ENCODE measurements at regions not wholly inside any gene's neighbourhood (a gene's known extent, or its start where the extent isn't known, plus 50 kb on each side); places are given as distances from the start of the nearest gene placed in this dataset.

GRCh38 chr3:115436767-115437301 is 186.5 kb upstream of the GAP43 start:
- H3K4me3 Mint-ChIP-seq (ENCODE audit: low read depth), result no peak overlapping the region
- H3K27me3 Mint-ChIP-seq, result no peaks in the 10 kb centered on the region
- no peaks in the 10 kb centered on the region for H3K9me3 Mint-ChIP-seq (ENCODE audit: low read depth)
- H3K36me3 Mint-ChIP-seq (ENCODE audit: insufficient read depth), result no peaks in the 10 kb centered on the region
- TF ChIP-seq CTCF (IDR thresholded peaks at IDR 0.05; ENCODE audit: unreplicated experiment), result no peak
- H3K4me1 Mint-ChIP-seq (ENCODE audit: low read depth), result no peaks in the 10 kb centered on the region
- no peak overlapping the region for H3K27ac Mint-ChIP-seq
- DNase-seq (ENCODE audit: low spot score, unreplicated experiment), result no peak

DNA sequence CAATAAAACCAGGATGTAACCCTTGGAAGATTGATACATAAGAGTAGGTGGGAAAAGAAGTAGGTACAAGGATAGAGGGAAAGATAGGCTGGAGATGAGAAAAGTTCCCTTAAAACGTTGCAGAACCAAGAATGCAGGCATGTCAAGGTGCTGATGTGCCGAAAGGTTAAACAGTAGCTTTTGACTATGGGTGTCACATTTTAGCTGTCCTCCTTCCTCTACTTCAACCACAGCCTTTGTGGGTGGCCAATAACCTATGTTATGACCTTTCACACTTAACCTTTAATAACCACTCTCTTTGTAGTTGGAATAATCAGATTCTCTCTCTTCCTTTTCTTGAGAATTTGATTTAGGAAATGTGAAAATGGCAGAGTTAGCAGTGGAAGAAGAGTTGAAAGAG is 184.5 kb upstream of the GAP43 start:
- H3K9me3 Mint-ChIP-seq (ENCODE audit: low read depth), result no peaks in the 10 kb centered on the region

DNA sequence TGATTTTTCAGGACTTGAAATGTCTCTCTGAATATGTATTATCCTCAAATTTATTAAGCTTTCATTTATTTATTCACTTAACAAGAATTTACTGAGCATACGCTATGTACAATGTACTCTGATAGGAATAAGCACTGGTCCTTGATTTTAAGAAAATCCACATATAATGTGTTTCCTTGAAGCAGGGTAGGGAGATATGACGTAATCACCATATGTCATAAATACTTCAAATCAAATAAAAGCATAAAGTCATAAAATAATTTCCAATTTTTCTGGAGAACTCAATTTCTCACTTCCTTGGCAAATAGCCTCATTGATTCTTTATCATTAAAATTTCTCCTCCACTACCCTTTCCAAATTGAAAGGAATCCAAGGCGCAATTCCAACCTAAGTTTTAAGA is 177.8 kb upstream of the GAP43 start:
- no peak overlapping the region for H3K4me3 Mint-ChIP-seq (ENCODE audit: low read depth)
- no peaks in the 10 kb centered on the region for H3K27me3 Mint-ChIP-seq
- no peak overlapping the region for H3K27ac Mint-ChIP-seq
- no peak for TF ChIP-seq CTCF (IDR thresholded peaks at IDR 0.05; ENCODE audit: unreplicated experiment)
- no peaks in the 10 kb centered on the region for H3K9me3 Mint-ChIP-seq (ENCODE audit: low read depth)
- H3K4me1 Mint-ChIP-seq (ENCODE audit: low read depth), result no peaks in the 10 kb centered on the region
- no peaks in the 10 kb centered on the region for H3K36me3 Mint-ChIP-seq (ENCODE audit: insufficient read depth)
- no peak for DNase-seq (ENCODE audit: low spot score, unreplicated experiment)

More for the DNA sequence above, 184.5 kb upstream of the GAP43 start:
- no peaks in the 10 kb centered on the region for H3K4me1 Mint-ChIP-seq (ENCODE audit: low read depth)
- H3K36me3 Mint-ChIP-seq (ENCODE audit: insufficient read depth), result no peaks in the 10 kb centered on the region
- no peak overlapping the region for H3K27ac Mint-ChIP-seq
- H3K4me3 Mint-ChIP-seq (ENCODE audit: low read depth), result no peak overlapping the region
- DNase-seq (ENCODE audit: low spot score, unreplicated experiment), result no peak
- no peak for TF ChIP-seq CTCF (IDR thresholded peaks at IDR 0.05; ENCODE audit: unreplicated experiment)
- H3K27me3 Mint-ChIP-seq, result no peaks in the 10 kb centered on the region

DNA sequence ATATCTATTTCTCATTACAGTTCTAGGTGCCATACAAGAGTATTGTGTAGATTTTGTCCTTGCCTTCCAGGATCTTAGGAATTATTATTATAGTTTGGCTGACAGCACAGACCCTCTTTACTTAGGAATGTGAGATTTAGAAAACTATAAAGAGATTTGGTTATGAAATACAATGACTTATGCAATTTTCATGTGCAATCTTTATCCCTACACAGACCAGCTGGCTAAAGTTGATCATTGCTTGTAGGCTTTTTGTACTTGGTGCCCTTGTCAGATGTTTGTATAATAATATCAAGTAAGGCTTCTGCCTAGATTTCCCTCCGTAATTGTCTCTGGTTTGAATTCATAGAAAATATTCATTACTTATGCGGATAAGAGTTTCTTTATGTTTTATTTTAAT is 174.5 kb upstream of the GAP43 start:
- H3K27me3 Mint-ChIP-seq, result no peaks in the 10 kb centered on the region
- H3K9me3 Mint-ChIP-seq (ENCODE audit: low read depth), result no peaks in the 10 kb centered on the region
- no peaks in the 10 kb centered on the region for H3K36me3 Mint-ChIP-seq (ENCODE audit: insufficient read depth)
- H3K27ac Mint-ChIP-seq, result no peak overlapping the region
- no peak for TF ChIP-seq CTCF (IDR thresholded peaks at IDR 0.05; ENCODE audit: unreplicated experiment)
- no peaks in the 10 kb centered on the region for H3K4me1 Mint-ChIP-seq (ENCODE audit: low read depth)
- H3K4me3 Mint-ChIP-seq (ENCODE audit: low read depth), result no peak overlapping the region
- DNase-seq (ENCODE audit: low spot score, unreplicated experiment), result no peak

GRCh38 chr3:115450036-115450435 is 173.3 kb upstream of the GAP43 start:
- no peaks in the 10 kb centered on the region for H3K4me1 Mint-ChIP-seq (ENCODE audit: low read depth)

More at GRCh38 chr3:115450036-115450435, 173.3 kb upstream of the GAP43 start:
- DNase-seq (ENCODE audit: low spot score, unreplicated experiment), result no peak
- no peak for TF ChIP-seq CTCF (IDR thresholded peaks at IDR 0.05; ENCODE audit: unreplicated experiment)
- no peaks in the 10 kb centered on the region for H3K36me3 Mint-ChIP-seq (ENCODE audit: insufficient read depth)
- H3K27ac Mint-ChIP-seq, result peak overlapping the region; percentile 45
- no peak overlapping the region for H3K4me3 Mint-ChIP-seq (ENCODE audit: low read depth)
- H3K9me3 Mint-ChIP-seq (ENCODE audit: low read depth), result no peaks in the 10 kb centered on the region
- no peaks in the 10 kb centered on the region for H3K27me3 Mint-ChIP-seq
